Esophagus squamous epithelium (tissue), 5 donors: ENCODE measurements at regions not wholly inside any gene's neighbourhood (a gene's known extent, or its start where the extent isn't known, plus 50 kb on each side); places are given as distances from the start of the nearest gene placed in this dataset.

ENCODE experiments used
- DNase-seq: peaks from one replicate; lab custom pipeline; 2025; lab: John Stamatoyannopoulos, UW
- H3K27ac ChIP-seq, 4 donors: fragments of 200-600 bp; sonication (generic); one replicate each; pipeline ENCODE4 v1.5.1; 2016 to 2019; ENCODE audit warnings: mild to moderate bottlenecking in 1 of 4
- H3K27me3 ChIP-seq, 4 donors: fragments of 200-600 bp; sonication (generic); 1 replicate in 3 of 4; 2 replicates in 1 of 4; pipeline versions ENCODE4 v1.5.1 to v1.6.0; 2017 to 2021; ENCODE audit warnings: antibody characterized with exemption in 1 of 4
- H3K36me3 ChIP-seq, 3 donors: fragments of 200-600 bp; sonication (generic); one replicate each; pipeline ENCODE4 v1.5.1; 2016 to 2019
- H3K4me1 ChIP-seq, 3 donors: fragments of 200-600 bp; sonication (generic); one replicate each; pipeline ENCODE4 v1.5.1; 2017 to 2019
- H3K4me3 ChIP-seq, 4 donors: fragments of 200-600 bp; sonication (generic); 1 replicate in 3 of 4; 2 replicates in 1 of 4; pipeline ENCODE4 v1.5.1; 2016 to 2019; ENCODE audit warnings: mild to moderate bottlenecking in 2 of 4, moderate library complexity in 1 of 4
- H3K9me3 ChIP-seq, 3 donors: fragments of 200-600 bp; sonication (generic); one replicate each; pipeline ENCODE4 v1.5.1; 2016 to 2019
- POLR2A ChIP-seq, 4 donors: fragments of 450-650 bp; IDR thresholded peaks; one replicate each; pipeline ENCODE4 v1.6.1; 2017; ENCODE audit warnings: antibody characterized with exemption in 4 of 4, mild to moderate bottlenecking in 4 of 4, moderate library complexity in 3 of 4
- WGBS, 2 donors: methylation state at CpG; one replicate each; pipeline ENCODE4 v1.1.5; 2018; 5-methylcytosine and 5-hydroxymethylcytosine counted together
- intact Hi-C: fragments of 100-400 bp; cut with DNase I; formaldehyde crosslinking; loops from one replicate; pipeline ENCODE4 v1.15.0; 2022
- TF ChIP-seq, protein P1 (sequence below), 6 experiments: fragments of 450-650 bp in 4 of 6; fragments of 200-600 bp in 2 of 6; sonication (generic) in 2 of 6; IDR thresholded peaks; one replicate each; pipeline ENCODE4 v1.5.1; 2016 to 2019; ENCODE audit warnings: antibody characterized with exemption in 6 of 6, mild to moderate bottlenecking in 4 of 6, moderate library complexity in 4 of 6
- donor health status: DM: yes; HTN: yes; CAD: no.

DNA sequence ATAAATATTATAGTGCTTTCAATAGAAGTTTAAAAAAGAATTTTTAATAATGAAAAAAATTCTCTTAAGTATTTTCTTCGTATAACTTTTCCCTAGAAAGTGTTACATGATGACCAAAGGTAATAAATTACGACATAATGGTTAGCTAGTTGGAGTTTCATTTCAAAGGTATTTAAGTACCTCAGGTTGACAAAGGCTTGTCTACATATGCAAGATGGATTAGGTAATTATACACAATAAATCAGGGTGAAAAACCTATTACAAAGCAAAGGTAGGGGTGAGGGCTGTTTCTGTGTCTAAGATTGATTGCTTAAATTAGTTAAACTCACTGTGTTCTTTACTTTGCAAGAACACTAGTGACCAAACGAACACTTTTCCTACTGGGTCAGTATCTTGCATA is 508.5 kb upstream of the FAT1 start:
- DNase-seq: no peak
- 44 to 61% methylated on average over 3 of the region's 3 CpGs for WGBS, 2 donors
- TF ChIP-seq, protein P1, sequence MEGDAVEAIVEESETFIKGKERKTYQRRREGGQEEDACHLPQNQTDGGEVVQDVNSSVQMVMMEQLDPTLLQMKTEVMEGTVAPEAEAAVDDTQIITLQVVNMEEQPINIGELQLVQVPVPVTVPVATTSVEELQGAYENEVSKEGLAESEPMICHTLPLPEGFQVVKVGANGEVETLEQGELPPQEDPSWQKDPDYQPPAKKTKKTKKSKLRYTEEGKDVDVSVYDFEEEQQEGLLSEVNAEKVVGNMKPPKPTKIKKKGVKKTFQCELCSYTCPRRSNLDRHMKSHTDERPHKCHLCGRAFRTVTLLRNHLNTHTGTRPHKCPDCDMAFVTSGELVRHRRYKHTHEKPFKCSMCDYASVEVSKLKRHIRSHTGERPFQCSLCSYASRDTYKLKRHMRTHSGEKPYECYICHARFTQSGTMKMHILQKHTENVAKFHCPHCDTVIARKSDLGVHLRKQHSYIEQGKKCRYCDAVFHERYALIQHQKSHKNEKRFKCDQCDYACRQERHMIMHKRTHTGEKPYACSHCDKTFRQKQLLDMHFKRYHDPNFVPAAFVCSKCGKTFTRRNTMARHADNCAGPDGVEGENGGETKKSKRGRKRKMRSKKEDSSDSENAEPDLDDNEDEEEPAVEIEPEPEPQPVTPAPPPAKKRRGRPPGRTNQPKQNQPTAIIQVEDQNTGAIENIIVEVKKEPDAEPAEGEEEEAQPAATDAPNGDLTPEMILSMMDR (IDR thresholded peaks at IDR 0.05): no peak
- no peak for TF ChIP-seq POLR2A (IDR thresholded peaks at IDR 0.05)
- Histone ChIP-seq H3K27ac (no peak overlapping the region), H3K9me3 (no peaks in the 10 kb centered on the region), H3K4me1 (peaks cover 0 to 11% (median 0%) of the 10 kb centered on the region in 3 donors), H3K36me3 (no peaks in the 10 kb centered on the region), H3K27me3 (no peaks in the 10 kb centered on the region), H3K4me3 (no peak overlapping the region)
- intact Hi-C loops: no loop called here

DNA sequence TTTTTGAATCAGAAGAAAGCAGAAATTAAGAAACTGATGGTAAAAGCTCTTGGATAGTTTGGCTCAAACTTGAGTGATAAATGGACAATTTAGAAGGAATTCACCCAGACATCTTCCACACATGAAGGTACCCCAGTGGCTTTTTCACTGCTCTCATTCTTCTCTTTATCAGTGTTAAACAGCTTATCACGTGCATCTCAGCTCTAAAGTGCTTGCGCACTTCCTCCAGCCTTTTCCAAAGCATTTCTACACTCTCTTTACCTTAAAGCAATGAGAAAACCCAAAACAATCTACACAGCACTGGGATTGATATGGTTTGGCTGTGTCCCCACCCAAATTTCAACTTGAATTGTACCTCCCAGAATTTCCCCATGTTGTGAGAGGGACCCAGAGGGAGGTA is 509.1 kb upstream of the FAT1 start:
- Histone ChIP-seq H3K4me1 (peaks cover 0 to 5% (median 0%) of the 10 kb centered on the region in 3 donors), H3K36me3 (no peaks in the 10 kb centered on the region), H3K27me3 (no peaks in the 10 kb centered on the region), H3K27ac (no peak overlapping the region), H3K9me3 (no peaks in the 10 kb centered on the region), H3K4me3 (no peak overlapping the region)
- DNase-seq: no peak
- TF ChIP-seq POLR2A (IDR thresholded peaks at IDR 0.05): no peak
- TF ChIP-seq, protein P1 (IDR thresholded peaks at IDR 0.05): no peak
- 86 to 88% methylated on average over 2 of the region's 2 CpGs for WGBS, 2 donors
- intact Hi-C loops: no loop called here

DNA sequence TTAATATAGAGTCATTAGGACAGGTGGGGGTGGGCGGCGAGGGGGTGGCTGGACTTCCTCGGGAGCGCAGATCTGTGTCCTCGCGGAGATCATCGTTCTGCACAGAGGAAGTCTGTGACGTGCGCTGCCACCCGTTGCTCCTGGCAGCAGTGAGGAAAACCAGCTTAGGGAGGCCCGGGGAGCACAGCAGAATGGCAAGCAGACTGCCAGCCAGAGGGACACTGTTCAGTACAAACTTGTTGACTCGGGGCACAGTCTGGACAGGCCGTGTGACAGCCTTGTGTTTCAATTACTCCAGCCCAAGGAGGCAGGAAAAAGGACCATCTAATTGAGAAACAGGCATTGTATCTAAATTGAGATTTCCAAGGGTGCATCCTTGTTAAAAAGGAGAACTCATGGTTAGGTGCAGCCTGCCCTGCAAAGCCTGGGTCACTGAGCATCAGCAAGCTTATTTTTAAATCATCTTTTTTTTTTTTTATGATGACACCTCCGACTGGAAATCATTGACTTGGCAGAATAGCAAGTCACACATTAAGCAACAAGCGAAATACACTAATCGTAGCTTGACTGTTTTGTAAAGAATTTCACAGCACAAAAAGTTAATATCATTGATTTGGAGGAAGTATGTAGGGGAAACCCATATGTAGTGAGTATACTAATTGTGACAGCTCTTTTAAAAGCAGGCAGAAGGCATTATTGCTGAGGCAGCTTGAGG is 512.0 kb upstream of the FAT1 start:
- no peak for DNase-seq
- H3K4me1 ChIP-seq: no peaks in the 10 kb centered on the region
- 77 to 78% methylated on average over 12 to 16 of the region's 16 CpGs for WGBS, 2 donors
- no peaks in the 10 kb centered on the region for H3K36me3 ChIP-seq
- H3K27ac ChIP-seq: no peak overlapping the region
- H3K9me3 ChIP-seq: no peaks in the 10 kb centered on the region
- TF ChIP-seq, protein P1 (IDR thresholded peaks at IDR 0.05): no peak
- no peak for TF ChIP-seq POLR2A (IDR thresholded peaks at IDR 0.05)
- no peak overlapping the region for H3K4me3 ChIP-seq
- intact Hi-C loops: no loop called here
- H3K27me3 ChIP-seq: no peaks in the 10 kb centered on the region

DNA sequence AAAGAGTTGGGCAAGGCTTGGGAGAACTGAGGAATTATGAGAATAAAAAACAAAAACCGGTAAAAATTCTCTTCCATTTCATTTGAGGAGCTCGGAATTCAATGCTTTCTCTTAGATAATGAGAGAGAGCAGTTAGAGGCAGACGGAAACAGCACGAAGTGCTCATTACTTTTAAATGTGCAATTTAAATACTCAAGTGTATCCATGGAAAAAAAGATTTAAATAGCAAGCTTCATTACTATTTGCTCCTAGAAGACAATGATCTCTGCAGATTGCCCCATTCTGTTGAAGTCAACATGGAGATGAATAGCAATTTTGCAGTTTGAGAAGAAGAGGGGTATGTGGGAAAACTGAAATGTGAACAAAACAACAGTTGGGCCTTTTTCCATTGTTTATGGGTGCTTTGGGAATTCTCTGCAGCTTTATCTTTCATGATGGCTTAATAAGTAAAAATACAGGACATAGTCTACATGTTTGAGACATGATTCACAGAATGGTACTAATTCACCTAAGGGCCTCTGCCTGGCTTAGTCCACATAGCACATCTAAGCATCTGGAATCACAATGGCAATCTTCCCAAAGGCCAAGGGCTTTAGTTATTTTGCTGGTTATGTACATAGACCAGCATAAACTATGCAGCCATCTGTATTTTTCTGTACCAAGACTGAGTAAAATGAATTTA is 512.7 kb upstream of the FAT1 start:
- H3K27me3 ChIP-seq: no peaks in the 10 kb centered on the region
- no peak for DNase-seq
- H3K4me1 ChIP-seq: no peaks in the 10 kb centered on the region
- H3K4me3 ChIP-seq: no peak overlapping the region
- TF ChIP-seq, protein P1 (IDR thresholded peaks at IDR 0.05): no peak
- TF ChIP-seq POLR2A (IDR thresholded peaks at IDR 0.05): no peak
- no peak overlapping the region for H3K27ac ChIP-seq
- 82 to 87% methylated on average over 4 of the region's 4 CpGs for WGBS, 2 donors
- intact Hi-C loops: no loop called here
- no peaks in the 10 kb centered on the region for H3K9me3 ChIP-seq
- H3K36me3 ChIP-seq: no peaks in the 10 kb centered on the region

DNA sequence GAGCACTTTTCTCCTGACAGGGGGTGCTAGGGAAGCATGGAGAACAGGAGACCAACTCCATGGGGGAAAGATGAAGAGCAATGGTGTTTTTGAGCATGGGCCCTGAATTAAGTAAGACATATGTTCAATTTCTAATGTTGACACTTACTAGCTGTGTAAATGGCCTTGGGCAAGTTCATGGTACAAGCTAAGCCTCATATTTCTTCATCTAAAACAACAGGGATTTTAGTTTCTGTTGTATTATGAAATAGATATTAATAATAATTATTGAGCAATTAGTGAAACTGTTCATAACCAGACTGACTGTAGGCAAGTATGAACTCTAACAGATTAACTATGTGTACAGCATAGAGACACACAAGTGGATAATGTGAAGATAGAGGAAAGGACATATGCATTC is 515.0 kb upstream of the FAT1 start:
- no peak overlapping the region for H3K27ac ChIP-seq
- H3K4me1 ChIP-seq: no peaks in the 10 kb centered on the region
- DNase-seq: no peak
- TF ChIP-seq, protein P1 (IDR thresholded peaks at IDR 0.05): no peak
- TF ChIP-seq POLR2A (IDR thresholded peaks at IDR 0.05): no peak
- intact Hi-C loops: no loop called here
- peaks cover 0 to 2% (median 0%) of the 10 kb centered on the region in 3 donors for H3K9me3 ChIP-seq
- H3K36me3 ChIP-seq: no peaks in the 10 kb centered on the region
- no peaks in the 10 kb centered on the region for H3K27me3 ChIP-seq
- no peak overlapping the region for H3K4me3 ChIP-seq
